Mesendoderm (in vitro differentiated cells): ENCODE measurements at regions not wholly inside any gene's neighbourhood (a gene's known extent, or its start where the extent isn't known, plus 50 kb on each side); places are given as distances from the start of the nearest gene placed in this dataset.
"Not testable (repeated sequence)": the region's sequence is repeated elsewhere in the genome, so short reads cannot be mapped to it uniquely, and the experiment has no call there.

Experiments
- DNase-seq: peaks from one replicate; pipeline ENCODE4 v3.0.0; 2013
- H2AK5ac ChIP-seq: 2 replicates; pipeline ENCODE4 v1.6.1; 2013; ENCODE audit warnings: low read length, inconsistent platforms
- H2BK120ac ChIP-seq: 2 replicates; pipeline ENCODE4 v1.6.1; 2013; ENCODE audit warnings: low read depth, mild to moderate bottlenecking, low read length, moderate library complexity, mixed read lengths
- H2BK15ac ChIP-seq: replicated peaks from 2 replicates; pipeline ENCODE4 v1.6.1; 2013; ENCODE audit warnings: low read depth, mild to moderate bottlenecking, moderate library complexity
- H2BK5ac ChIP-seq: 2 replicates; pipeline ENCODE4 v1.6.1; 2013; ENCODE audit warnings: low read length, inconsistent platforms
- H3K18ac ChIP-seq: 2 replicates; pipeline ENCODE4 v1.6.1; 2013; ENCODE audit warnings: mild to moderate bottlenecking, low read length, mixed read lengths
- H3K23ac ChIP-seq: one replicate; pipeline ENCODE4 v1.6.1; 2013; ENCODE audit warnings: low read length
- H3K27ac ChIP-seq: 2 replicates; pipeline ENCODE4 v1.5.1; 2013; ENCODE audit warnings: low read depth, mild to moderate bottlenecking, inconsistent platforms, low read length, moderate library complexity
- H3K27me3 ChIP-seq: 2 replicates; pipeline ENCODE4 v1.6.1; 2013; ENCODE audit warnings: low read length, control low read depth, mild to moderate bottlenecking, inconsistent platforms; ENCODE audit not compliant: insufficient read depth, poor library complexity
- H3K36me3 ChIP-seq: 2 replicates; pipeline ENCODE4 v1.6.1; 2013; ENCODE audit warnings: low read length, inconsistent platforms; ENCODE audit not compliant: control insufficient read depth, insufficient read depth
- H3K4ac ChIP-seq: one replicate; pipeline ENCODE4 v1.6.1; 2013; ENCODE audit warnings: low read depth, mild to moderate bottlenecking, low read length, moderate library complexity
- H3K4me1 ChIP-seq: 2 replicates; pipeline ENCODE4 v1.6.1; 2013; ENCODE audit warnings: low read depth, low read length, inconsistent platforms; ENCODE audit not compliant: control insufficient read depth
- H3K4me2 ChIP-seq: 2 replicates; pipeline ENCODE4 v1.6.1; 2013; ENCODE audit warnings: low read length
- H3K4me3 ChIP-seq: 2 replicates; pipeline ENCODE4 v1.5.1; 2013; ENCODE audit warnings: mild to moderate bottlenecking, low read length
- H3K56ac ChIP-seq: one replicate; pipeline ENCODE4 v1.6.1; 2013; ENCODE audit warnings: low read length
- H3K79me1 ChIP-seq: 2 replicates; pipeline ENCODE4 v1.6.1; 2013; ENCODE audit warnings: low read length, inconsistent platforms
- H3K79me2 ChIP-seq: 2 replicates; pipeline ENCODE4 v1.6.1; 2013; ENCODE audit warnings: mild to moderate bottlenecking, low read length; ENCODE audit not compliant: control insufficient read depth, insufficient read depth
- H3K9ac ChIP-seq: 2 replicates; pipeline ENCODE4 v1.6.1; 2013; ENCODE audit warnings: low read length, inconsistent platforms
- H4K5ac ChIP-seq: one replicate; pipeline ENCODE4 v1.6.1; 2013; ENCODE audit warnings: low read length
- H4K8ac ChIP-seq: one replicate; pipeline ENCODE4 v1.6.1; 2013; ENCODE audit warnings: low read depth, mild to moderate bottlenecking, control low read depth, low read length, moderate library complexity
- WGBS: extraction: QIAGEN DNeasy Blood & Tissue Kit; methylation state at CpG from one replicate; pipeline ENCODE4 v1.1.7; 2013; ENCODE audit warnings: low lambda C conversion rate, missing lambda C conversion rate; ENCODE audit not compliant: insufficient coverage; ENCODE audit errors: extremely low coverage; 5-methylcytosine and 5-hydroxymethylcytosine counted together

GRCh38 chr16:60371591-60371990, 1637.5 kb upstream of the GOT2 start:
- no peaks in the 10 kb centered on the region for H3K79me2 ChIP-seq
- H2BK120ac ChIP-seq: no peak overlapping the region
- no peaks in the 10 kb centered on the region for H3K36me3 ChIP-seq
- no peak overlapping the region for H3K4me2 ChIP-seq
- no CpG with 5 or more reads among the region's 2 CpGs for WGBS
- H3K18ac ChIP-seq: no peak overlapping the region
- H2BK15ac ChIP-seq: no peak overlapping the region
- no peak overlapping the region for H4K5ac ChIP-seq
- no peak overlapping the region for H2AK5ac ChIP-seq
- no peak overlapping the region for H3K56ac ChIP-seq
- no peak overlapping the region for H3K23ac ChIP-seq
- peaks cover 5% of the 10 kb centered on the region for H3K4me1 ChIP-seq
- DNase-seq: peak; percentile 16
- H3K9ac ChIP-seq: no peak overlapping the region
- H4K8ac ChIP-seq: no peak overlapping the region
- no peak overlapping the region for H3K4me3 ChIP-seq
- no peaks in the 10 kb centered on the region for H3K79me1 ChIP-seq
- H3K4ac ChIP-seq: no peak overlapping the region
- H2BK5ac ChIP-seq: no peak overlapping the region
- no peaks in the 10 kb centered on the region for H3K27me3 ChIP-seq
- H3K27ac ChIP-seq: no peak overlapping the region

DNA sequence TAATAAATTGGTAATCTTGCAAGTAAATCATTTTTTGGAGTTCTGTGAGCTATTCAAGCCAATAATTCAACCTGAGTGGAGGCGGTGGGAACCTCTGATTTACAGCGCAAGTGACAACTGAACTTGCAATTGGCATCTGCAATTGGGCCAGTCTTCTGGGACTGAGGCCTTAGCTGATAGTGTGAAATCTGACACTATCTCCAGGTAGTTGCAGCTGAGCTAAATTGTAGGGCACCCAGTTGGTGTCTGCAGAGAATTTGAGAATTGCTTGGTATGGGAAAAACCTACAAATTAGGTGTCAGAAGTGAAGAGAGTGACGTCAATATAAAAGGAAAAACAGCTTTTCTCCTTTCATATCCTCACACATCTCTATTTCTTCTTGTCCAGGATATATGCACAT, 1633.6 kb upstream of the GOT2 start:
- Histone ChIP-seq H3K4ac (no peak overlapping the region), H4K5ac (no peak overlapping the region), H3K79me1 (no peaks in the 10 kb centered on the region), H3K4me1 (peaks cover 5% of the 10 kb centered on the region), H3K4me2 (no peak overlapping the region), H3K36me3 (no peaks in the 10 kb centered on the region), H3K27ac (no peak overlapping the region), H3K79me2 (no peaks in the 10 kb centered on the region), H2BK15ac (peak overlapping the region; percentile 85), H3K23ac (no peak overlapping the region), H2BK5ac (no peak overlapping the region), H3K4me3 (no peak overlapping the region), H3K18ac (no peak overlapping the region), H2BK120ac (no peak overlapping the region), H3K27me3 (no peaks in the 10 kb centered on the region), H2AK5ac (no peak overlapping the region), H3K9ac (no peak overlapping the region), H3K56ac (no peak overlapping the region), H4K8ac (no peak overlapping the region)
- WGBS: no CpG with 5 or more reads among the region's 3 CpGs
- DNase-seq: peak; percentile 54

GRCh38 chr16:60363566-60363965, 1629.5 kb upstream of the GOT2 start:
- Histone ChIP-seq H3K9ac (no peak overlapping the region), H3K4me3 (no peak overlapping the region), H4K8ac (no peak overlapping the region), H3K18ac (peak overlapping the region; percentile 92), H3K36me3 (no peaks in the 10 kb centered on the region), H2BK5ac (peak overlapping the region; percentile 31), H3K79me1 (no peaks in the 10 kb centered on the region), H3K23ac (no peak overlapping the region), H3K79me2 (no peaks in the 10 kb centered on the region), H2BK120ac (peak overlapping the region; percentile 14), H4K5ac (no peak overlapping the region), H3K4me1 (no peaks in the 10 kb centered on the region), H2BK15ac (no peak overlapping the region), H3K27ac (no peak overlapping the region), H3K4ac (peak overlapping the region; percentile 55), H3K56ac (peak overlapping the region; percentile 17), H2AK5ac (no peak overlapping the region), H3K27me3 (no peaks in the 10 kb centered on the region), H3K4me2 (no peak overlapping the region)
- DNase-seq: no peak
- no CpG with 5 or more reads among the region's 6 CpGs for WGBS

GRCh38 chr16:60359866-60360265, 1625.8 kb upstream of the GOT2 start:
- H4K8ac ChIP-seq, H3K4ac ChIP-seq, H2BK5ac ChIP-seq, H3K4me2 ChIP-seq, H3K27ac ChIP-seq, H2BK15ac ChIP-seq, H3K23ac ChIP-seq, H4K5ac ChIP-seq, H3K4me1 ChIP-seq, H3K18ac ChIP-seq, DNase-seq, H3K9ac ChIP-seq, H3K79me1 ChIP-seq, H2BK120ac ChIP-seq, H3K79me2 ChIP-seq, H3K4me3 ChIP-seq, H2AK5ac ChIP-seq, H3K36me3 ChIP-seq, H3K27me3 ChIP-seq, H3K56ac ChIP-seq: not testable (repeated sequence)
- no CpG with 5 or more reads among the region's 13 CpGs for WGBS

DNA sequence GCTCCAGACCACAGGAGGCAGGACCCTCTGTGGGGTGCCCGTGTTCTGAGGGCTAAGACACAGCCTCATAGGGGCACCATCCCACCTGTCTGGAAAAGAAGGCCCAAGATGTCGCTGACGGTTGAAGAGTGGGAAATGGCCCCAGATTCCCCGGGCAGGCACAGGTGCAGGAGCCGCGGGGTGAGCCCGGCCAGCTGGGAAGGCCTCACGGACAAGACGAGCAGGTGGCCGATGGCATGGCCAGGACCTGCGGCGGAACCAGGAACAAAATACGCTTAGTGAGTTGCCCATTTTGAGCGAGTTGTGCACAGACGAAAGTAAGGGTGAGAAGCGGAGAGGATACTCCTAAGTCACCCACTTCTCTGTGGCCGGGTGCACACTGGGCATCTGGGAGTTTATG, 1625.3 kb upstream of the GOT2 start:
- H4K8ac ChIP-seq, H2BK120ac ChIP-seq, H3K23ac ChIP-seq, H2BK15ac ChIP-seq, H3K36me3 ChIP-seq, H2BK5ac ChIP-seq, H3K27ac ChIP-seq, H3K4ac ChIP-seq, H3K9ac ChIP-seq, H3K18ac ChIP-seq, H3K79me1 ChIP-seq, H4K5ac ChIP-seq, H2AK5ac ChIP-seq, DNase-seq, H3K4me2 ChIP-seq, H3K4me3 ChIP-seq, H3K27me3 ChIP-seq, H3K79me2 ChIP-seq, H3K4me1 ChIP-seq, H3K56ac ChIP-seq: not testable (repeated sequence)
- no CpG with 5 or more reads among the region's 17 CpGs for WGBS

DNA sequence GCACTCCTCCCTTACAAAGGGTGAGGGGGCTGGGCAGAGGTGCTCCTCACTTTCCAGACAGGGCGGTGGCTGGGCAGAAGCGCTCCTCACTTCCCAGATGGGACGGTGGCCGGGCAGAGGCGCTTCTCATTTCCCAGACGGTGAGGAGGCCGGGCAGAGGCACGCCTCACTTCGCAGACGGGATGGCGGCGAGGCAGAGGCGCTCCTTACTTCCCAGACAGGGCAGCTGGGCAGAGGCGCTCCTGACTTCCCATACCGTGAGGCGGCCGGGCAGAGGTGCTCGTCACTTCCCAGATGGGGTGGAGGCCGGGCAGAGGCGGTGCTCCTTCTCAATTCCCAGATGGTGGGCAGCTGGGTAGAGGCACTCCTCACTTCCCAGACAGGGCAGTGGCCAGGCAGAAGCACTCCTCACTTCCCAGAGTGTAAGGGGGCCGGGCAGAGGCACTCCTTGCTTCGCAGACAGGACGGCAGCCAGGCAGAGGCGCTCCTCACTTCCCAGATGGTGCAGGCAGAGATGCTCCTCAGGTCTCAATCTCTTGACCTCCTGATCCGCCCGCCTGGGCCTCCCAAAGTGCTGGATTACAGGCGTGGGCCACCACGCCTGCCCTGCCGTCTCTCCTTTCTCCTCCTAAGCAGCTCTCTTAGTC, 1623.9 kb upstream of the GOT2 start:
- H3K4me2 ChIP-seq, H3K79me2 ChIP-seq, H3K27me3 ChIP-seq, H3K18ac ChIP-seq, H2AK5ac ChIP-seq, H3K9ac ChIP-seq, H3K4me1 ChIP-seq, H3K27ac ChIP-seq, H3K4ac ChIP-seq, H3K36me3 ChIP-seq, DNase-seq, H3K79me1 ChIP-seq, H4K5ac ChIP-seq, H2BK15ac ChIP-seq, H3K56ac ChIP-seq, H2BK5ac ChIP-seq, H2BK120ac ChIP-seq, H4K8ac ChIP-seq, H3K4me3 ChIP-seq, H3K23ac ChIP-seq: not testable (repeated sequence)
- no CpG with 5 or more reads among the region's 29 CpGs for WGBS
